Activated CD4-positive, alpha-beta T cell treated with anti-CD3 and anti-CD28 coated beads, Interleukin-2, Interleukin-4, amounts not matched to agents 100 ng/mL and 50 ng/mL, durations not matched to agents 16 hours and 8 hours (primary cell): ENCODE measurements at regions not wholly inside any gene's neighbourhood (a gene's known extent, or its start where the extent isn't known, plus 50 kb on each side); places are given as distances from the start of the nearest gene placed in this dataset.
"Not testable (repeated sequence)": the region's sequence is repeated elsewhere in the genome, so short reads cannot be mapped to it uniquely, and the experiment has no call there.

Experiments used
- DNase-seq: peaks from one replicate; pipeline ENCODE4 v3.0.0-alpha.2; 2020; ENCODE audit warnings: low spot score

DNA sequence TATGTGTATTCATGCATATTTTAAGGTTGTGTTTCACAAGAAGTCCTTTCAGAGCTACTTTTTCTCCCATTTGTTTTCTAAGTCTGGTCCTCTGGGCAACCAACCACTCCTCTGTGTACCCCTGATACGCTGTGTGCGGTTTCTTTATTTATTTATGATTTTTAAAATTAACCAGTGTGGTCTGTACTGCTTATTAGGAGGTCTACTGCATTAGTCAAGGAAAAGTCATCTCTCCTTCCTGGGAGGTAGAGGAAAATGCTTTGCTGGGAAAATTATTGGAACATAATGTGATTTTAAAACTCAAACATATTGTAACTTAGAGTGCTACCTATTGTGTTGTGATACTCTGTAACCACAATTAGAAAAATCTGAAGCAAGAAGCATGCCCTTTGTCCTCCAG, 1404.3 kb downstream of the SUCLG1 start:
- DNase-seq, result no peak

DNA sequence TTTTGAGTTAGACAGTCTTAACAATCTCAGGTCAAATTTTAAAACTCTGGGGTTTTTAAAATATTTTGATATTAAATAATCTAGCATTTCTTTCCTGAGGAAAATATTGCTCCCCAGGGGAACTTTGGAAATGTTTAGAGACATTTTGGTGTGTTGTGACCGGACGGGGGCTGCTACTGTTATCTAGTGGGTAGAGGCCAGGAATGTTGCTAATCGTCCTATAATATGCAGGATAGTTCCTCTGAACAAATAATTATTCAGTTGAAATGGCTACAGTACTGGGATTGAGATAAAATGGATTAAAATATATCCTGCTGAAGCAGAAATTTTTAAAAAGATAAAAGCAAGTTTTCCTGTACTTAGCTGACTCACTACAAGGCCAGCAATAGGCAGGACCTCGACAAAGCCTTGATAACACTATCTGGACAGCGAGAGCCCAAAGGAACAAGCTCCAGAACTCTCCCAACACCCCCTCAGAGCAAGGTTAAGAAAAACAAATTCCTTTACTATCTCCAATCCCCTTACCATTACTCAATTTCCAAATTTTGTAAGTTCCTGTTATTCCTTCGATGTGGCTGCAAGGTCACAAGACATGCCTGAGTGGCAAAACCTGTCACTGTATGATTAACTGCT, 1407.4 kb downstream of the SUCLG1 start:
- no peak for DNase-seq

DNA sequence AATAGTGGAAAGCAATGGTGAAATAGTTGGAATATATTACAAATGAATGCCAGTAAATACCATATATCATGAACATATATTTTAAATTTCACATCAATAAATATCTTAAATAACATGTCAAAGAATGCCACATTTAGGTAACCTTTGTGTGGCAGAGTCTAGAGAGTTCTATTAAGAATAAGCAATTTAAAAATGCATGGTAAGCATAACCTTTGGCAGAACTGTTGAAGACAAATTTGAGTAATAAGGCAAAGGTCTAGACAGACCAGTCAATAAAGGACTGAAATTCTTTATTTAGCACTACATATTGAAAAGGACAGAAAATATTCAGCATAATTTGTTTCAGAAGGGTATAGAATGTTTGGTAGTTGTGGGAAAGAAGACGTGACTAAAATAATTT, 1417.0 kb downstream of the SUCLG1 start:
- no peak for DNase-seq

DNA sequence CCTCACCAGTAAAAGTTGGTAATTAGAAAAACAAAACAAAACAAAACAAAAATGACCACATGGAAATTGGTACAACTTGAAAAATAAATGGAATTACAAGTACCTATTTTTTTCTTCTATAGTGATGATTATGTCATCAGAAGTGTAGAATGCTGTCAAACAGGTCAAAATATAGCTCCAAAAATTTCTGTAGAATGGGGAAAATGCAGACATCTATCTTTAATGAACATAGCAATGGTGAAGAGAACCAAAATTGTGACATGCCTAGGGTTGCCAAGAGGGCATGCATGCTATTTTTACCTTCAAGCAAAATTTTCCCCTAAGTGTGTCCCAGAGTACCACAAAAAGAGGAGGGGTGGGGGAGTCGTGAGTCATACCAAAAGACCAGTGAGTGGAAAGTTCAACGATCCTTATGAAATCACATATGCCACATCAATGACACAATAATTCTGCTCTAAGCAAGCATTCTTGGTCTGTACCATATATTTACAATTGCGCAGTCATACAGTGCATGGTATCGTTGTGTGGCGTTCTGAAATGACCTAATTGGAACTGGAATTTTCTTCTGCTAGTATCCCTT, 1436.4 kb downstream of the SUCLG1 start:
- DNase-seq, result no peak

DNA sequence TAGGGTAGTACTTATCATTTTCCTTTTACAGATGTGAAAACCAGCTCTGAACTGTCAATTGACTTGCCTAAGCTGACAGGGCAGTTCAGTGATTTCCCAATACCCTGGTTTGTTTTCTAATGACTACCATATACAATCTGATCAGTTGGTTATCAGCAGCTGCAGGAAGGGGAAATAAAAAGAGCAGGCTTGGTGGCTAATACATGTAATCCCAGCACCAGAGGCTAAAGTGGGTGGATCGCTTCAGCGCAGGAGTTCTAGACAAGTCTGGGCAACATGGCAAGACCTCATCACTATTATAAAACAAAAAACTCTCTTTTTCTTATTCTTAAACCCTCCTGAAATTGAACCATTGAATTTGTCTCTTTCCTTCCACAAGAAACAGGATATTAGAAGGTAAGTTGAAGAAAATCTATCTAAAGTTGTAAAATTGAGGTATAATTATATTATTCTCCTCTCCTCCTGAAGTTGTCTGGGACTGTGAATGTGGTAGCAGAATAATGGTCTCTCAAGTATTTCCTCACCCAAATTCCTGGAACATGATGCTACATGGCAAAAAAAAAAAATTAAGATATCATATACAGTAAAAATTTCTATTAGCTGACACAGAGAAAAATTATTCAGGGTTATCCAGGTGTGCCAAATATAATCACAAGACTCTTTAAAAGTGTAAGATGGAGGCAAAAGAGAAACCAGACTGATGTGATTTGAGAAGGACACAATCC, 1441.6 kb downstream of the SUCLG1 start:
- no peak for DNase-seq

DNA sequence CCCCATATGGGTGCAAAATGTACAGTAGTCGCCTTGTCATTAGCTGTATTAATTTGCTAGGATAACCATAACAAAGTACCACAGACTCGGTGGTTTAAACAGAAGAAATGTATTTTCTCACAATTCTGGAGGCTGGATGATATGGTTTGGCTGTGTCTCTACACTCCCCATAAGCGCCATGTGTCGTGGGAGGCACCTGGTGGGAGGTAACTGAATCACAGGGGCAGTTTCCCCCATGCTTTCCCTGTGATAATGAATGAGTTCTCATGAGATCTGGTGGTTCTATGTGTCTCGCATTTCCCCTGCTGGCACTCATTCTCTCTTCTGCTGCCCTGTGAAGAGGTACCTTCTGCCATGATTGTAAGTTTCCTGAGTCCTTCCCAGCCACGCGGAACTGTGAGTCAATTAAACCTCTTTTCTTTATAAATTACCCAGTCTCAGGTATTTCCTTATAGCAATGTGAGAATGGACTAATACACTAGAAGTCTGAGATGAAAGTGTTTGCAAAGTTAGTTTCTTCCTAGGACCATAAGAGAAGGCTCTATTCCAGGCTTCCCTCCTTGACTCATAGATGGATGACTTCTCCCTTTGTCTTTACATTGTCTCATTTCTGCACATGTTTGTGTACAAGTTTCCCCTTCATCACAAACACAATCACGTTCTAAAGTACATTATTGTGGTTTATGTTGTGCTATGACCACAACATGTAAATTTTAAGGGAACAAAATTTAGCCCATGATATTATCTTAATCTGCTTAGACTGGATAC, 1442.6 kb downstream of the SUCLG1 start:
- no peak for DNase-seq

DNA sequence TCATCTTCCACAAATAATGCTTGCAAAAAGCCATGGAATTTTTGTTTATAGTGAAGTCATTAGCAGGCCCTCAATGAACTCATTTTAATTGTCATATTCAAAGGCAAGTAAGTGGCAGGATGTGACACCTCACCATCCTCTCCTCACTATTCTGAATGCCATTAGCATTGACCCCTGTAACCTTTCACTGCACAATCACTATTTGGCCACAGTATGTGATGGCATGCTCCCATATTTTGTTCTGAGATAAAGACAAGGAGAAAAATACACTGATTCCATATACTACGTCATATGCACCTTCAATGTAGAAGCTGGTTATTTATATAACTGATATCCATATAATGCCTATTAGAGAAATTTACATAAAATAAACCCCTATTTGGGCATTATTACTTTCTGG, 1443.2 kb downstream of the SUCLG1 start:
- no peak for DNase-seq

DNA sequence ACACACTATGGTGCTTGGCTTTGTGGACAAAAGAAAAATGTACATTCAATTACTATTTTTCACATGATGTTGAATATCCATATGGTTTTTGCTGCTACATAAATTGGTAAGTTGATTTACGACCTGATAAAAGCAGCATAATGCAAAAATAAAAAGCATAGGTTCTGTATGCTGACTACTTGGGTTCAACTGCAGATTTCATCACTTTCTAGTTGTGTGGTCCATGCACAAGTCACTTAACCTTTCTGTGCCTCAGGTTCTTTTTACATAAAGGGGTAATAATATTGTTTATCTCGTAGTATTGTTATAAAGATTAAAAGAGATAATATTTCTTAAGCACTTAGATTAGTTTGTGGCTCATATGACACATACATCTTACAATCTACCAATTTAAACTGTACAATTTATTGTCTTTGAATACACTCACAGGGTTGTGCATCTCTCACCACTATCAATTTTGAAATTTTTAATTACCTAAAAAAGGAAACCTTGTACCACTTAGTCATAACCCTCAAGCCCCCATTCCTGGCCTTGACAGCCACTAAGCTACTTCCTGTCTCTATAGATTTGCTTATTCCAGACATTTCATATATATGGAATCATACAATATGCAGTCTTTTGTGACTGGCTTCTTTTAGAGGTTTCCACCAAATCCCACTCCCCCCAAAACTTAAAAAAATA, 1443.9 kb downstream of the SUCLG1 start:
- DNase-seq, result no peak

DNA sequence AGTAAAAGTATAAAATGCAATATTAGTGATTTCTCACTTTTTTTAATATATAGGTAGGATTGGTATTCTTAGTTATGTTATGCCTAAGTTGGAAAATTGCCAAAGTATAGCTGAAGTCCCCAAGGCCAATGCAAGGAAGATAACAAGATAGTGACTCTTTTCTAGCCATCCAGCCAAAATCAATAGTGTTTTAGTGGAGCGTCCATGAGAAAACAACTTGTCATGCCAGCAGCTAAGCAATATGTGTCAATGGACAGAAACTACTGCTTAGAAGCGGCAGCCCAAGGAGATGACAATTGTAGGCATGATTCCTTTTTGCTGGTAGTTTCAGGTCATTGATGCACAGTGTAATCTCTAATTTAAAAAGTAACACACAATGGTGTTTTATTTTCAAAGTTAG, 1444.6 kb downstream of the SUCLG1 start:
- no peak for DNase-seq

DNA sequence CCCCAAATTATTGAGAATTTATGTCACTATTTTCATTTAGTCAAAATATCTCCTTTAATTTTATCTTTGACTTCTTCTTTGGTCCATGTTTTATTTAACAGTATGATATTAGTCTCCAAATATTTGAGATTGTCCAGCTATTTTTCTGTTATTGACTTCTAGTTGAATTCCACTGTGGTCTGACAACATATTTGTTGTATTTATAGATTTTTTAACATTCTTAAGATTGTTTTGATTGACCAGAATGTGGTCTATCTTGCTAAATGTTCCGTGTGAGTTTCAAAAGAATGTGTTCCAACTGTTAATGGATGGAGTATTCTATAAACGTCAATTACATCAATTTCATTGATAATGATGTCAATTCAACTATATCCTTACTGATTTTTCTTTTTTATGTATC, 1452.1 kb downstream of the SUCLG1 start:
- DNase-seq, result no peak

DNA sequence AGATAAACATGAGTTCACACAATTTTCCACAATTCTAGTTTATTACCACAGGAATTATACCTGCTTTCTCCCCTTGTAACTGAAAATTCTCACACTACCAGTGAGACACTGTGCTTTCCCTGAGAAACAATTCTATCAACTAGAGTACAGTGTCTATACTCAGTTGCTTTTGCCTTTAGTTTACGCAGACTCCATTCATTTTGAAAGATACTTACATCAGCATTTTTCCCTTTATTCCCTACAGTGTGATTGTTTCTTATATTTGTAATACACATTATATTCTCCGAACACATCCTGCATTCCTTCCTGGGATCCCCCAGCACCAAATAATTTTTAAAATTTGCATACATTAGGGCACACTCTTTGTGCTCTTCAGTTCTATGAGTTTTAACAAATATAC, 1455.5 kb downstream of the SUCLG1 start:
- no peak for DNase-seq

DNA sequence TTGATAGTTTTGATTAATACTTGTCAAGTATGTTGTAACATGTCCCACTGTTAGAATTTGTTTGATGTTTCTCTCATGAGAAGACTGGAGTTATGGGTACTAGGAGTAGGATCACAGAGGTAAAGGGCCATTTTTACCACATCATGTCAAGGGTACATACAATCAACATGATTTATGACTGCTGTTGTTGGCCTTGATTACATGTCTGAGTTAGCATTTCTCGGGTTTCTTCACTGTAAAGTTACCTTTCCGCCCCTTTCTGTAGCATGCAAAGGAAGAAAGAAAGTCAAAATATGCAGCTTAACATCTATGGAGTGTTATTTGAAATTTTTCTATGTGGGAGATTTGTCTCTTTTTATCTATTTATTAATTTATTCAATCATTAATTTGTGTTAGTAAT, 1456.4 kb downstream of the SUCLG1 start:
- DNase-seq, result no peak

DNA sequence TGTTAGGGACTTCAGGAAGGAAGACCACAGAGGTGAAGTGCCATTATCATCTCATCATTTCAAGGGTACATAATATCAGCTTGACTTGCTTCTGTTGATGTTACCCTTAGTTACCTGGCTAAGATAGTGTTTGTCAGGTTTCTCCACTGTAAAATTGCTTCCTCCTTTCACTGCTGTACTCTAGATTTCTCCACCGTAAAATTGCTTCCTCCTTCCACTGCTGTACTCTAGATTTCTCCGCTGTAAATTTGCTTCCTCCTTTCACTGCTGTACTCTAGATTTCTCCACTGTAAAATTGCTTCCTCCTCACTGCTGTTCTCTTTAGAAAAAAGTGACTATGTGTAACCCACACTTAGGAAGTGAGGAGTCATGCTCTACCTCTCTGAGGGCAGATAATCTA, 1460.3 kb downstream of the SUCLG1 start:
- no peak for DNase-seq

DNA sequence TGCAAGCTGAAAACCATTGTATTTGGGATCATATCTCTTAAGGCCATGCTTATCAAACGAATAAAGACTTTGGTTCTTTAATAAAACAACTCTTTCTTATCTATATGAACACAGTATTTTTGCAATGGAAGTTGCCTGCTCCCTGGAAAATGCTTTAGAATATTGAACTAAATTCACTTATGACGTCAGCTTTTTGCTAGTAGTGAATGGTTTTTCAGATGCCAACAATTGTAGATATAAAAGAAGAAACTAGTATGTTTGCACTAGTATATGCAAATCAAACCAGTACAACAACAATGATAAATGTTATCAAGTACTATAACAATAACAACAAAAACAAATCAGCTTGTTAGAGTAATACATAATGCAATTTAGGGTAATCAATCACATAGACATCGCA, 1462.9 kb downstream of the SUCLG1 start:
- DNase-seq, result no peak

DNA sequence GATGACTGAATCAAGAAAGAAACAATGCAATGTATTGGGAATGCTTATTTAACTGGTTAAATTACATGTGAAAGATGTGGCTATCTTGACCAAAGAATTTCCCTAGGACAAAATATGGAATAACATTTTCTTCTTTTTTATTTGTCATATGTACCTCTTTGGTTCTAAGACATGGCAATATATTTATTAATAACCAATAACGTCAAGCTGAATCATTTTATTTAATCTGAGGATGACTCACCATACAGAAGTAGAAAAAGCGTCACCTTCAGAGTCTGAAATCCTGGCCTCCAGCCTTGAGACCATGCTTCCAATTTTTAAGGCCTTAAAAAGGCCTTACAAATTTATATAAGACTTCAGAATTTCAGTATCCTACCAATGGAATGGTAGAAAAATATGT, 1464.9 kb downstream of the SUCLG1 start:
- no peak for DNase-seq

DNA sequence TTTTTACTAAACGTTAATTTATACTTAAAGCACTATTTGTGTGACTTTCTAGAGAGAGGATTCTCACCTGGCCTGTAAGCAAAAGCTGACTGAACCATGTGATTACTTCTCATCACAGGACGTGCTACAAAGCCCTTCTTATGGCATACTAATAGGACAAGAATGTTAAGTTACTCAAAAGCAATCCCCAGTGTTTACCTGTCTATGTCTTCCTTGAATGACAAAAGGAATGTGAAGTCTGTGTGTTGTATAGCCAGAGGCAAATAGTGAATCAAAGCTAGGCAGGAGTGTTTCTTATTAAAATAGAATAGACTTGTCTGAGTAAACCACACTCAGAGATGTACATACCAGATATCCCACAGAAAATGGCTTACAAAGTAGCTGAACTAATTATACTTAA, 1465.5 kb downstream of the SUCLG1 start:
- no peak for DNase-seq

DNA sequence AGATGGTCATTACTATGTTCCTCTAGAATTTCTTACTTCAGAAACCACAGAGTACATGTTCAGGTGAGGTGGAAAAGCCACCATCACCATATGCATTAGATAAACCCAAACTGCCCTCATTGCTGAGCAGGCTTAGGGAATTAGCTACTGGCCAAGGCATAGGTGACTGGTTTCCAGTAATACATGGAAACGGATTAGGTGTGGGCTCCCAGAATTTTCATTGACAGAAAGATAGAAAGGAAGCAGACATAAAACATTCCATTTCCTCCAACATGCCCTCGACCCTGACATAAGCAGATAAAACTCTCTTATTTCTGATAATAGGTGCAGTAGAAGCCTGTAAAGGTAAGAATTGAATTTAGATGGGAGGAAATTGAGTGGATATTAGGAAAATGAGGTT, 1466.1 kb downstream of the SUCLG1 start:
- DNase-seq, result no peak

DNA sequence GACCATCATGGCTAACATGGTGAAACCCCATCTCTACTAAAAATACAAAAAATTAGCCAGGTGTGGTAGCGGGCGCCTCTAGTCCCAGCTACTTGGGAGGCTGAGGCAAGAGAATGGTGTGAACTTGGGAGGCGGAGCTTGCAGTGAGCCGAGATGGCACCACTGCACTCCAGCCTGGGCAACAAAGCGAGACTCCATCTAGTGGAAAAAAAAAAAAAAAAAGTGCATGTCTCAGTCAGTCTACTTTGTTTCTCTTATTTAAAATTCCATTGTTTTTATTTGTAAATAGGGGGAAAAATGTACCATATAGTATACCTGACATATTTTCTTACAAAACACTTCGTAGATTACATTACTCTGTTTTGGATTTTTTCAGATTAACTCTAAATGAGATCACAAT, 1471.4 kb downstream of the SUCLG1 start:
- not testable (repeated sequence) for DNase-seq

DNA sequence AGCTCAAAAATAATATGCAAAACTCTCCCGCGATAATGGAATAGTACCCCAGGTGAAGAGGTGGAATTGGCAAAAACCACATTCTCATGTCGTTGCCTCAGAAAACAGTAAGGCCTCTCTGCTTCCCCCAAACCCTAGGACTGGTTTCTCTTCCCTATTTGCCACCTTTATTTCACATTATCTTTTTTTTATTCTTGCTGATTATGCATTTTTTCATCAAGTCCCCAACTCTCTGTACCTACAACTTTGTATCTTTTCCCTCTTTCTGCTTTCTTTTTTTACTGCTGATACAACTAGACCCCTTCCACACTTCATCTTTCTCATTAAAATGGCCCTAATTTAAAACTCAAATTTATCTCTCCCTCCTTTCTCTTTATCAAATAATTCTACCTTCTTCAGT, 1472.2 kb downstream of the SUCLG1 start:
- DNase-seq, result no peak

DNA sequence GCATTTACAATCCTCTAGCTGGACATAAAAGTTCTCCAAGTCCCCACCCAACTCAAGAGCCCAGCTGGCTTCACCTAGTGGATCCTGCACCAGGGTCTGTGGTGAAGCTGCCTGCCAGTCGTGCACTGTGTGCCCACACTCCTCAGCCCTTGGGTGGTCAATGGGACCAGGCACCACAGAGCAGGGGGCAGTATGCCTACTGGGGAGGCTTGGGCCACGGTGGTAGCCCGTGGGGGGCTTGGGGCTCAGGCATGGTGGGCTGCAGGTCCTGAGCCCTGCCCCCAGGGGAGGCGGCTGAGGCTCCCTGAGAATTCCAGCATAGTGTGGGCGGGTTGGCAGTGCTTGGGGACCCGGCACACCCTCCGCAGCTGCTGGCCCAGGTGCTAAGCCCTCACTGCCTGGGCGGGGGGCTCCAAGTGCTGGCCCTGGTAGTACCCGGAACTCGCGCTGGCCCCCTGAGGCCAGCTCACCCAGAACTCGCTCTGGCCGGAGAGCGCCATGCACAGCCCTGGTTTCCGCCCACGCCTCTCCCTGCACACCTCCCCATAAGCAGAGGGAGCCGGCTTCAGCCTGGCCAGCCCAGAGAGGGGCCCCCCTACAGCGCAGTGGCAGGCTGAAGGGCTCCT, 1473.4 kb downstream of the SUCLG1 start:
- no peak for DNase-seq

DNA sequence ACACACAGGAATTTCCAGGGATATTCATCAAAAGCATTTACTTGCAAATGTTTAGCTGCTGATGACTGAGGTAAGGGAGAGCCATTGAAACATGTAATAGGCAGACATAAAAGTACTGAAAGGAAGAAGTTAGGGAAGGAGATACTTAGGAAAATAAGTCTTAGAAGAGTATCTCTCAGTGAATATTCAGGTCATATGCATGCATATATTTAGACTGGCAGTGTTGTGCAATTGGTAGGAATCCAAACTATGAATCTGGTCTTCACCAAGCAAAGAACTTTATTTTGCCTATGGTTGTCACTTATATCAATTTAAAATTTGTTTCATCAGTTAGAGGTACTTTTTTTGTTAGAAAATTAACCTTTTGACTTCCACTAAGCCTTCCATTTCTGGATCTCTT, 1490.7 kb downstream of the SUCLG1 start:
- DNase-seq, result no peak

DNA sequence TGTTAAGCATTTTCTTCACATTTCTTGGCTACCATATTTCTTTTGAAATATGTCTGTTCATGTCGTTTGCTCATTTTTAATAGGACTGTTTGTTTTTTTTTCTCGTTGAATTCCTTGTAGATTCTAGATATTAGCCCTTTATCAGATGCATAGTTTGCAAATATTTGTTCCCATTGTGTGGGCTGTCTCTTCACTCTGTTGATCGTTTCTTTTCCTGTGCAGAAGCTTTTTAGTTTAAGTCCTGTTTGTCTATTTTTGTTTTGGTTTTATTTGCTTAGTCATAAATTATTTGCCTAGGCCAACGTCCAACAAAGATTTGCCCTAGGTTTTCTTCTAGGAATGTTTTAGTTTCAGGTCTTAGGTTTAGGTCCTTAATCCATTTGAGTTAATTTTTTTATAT, 1494.7 kb downstream of the SUCLG1 start:
- no peak for DNase-seq
